NCI-H345 (cell line): ENCODE measurements at regions not wholly inside any gene's neighbourhood (a gene's known extent, or its start where the extent isn't known, plus 50 kb on each side); places are given as distances from the start of the nearest gene placed in this dataset.
"Not testable (repeated sequence)": the region's sequence is repeated elsewhere in the genome, so short reads cannot be mapped to it uniquely, and the experiment has no call there.

Experiments
- DNase-seq: peaks from one replicate; lab custom pipeline; 2025; lab: John Stamatoyannopoulos, UW

GRCh38 chr1:178572604-178573003 is 59.7 kb downstream of the TEX35 start:
- no peak for DNase-seq

GRCh38 chr1:178573330-178573729 is 60.4 kb downstream of the TEX35 start:
- no peak for DNase-seq

GRCh38 chr1:178574345-178574744 is 61.4 kb downstream of the TEX35 start:
- no peak for DNase-seq

- no peak for DNase-seq
Measured at GRCh38 chr1:178575611-178576361, 62.9 kb downstream of the TEX35 start.

- no peak for DNase-seq
Measured at GRCh38 chr1:178576841-178577240, 63.9 kb downstream of the TEX35 start.

- DNase-seq, result no peak
Measured at GRCh38 chr1:178577882-178578281, 65.0 kb downstream of the TEX35 start.

- no peak for DNase-seq
Measured at GRCh38 chr1:178578541-178578940, 65.6 kb downstream of the TEX35 start.

- DNase-seq, result no peak
Measured at GRCh38 chr1:178579095-178579494, 66.2 kb downstream of the TEX35 start.

GRCh38 chr1:178579562-178579961 is 66.7 kb downstream of the TEX35 start:
- DNase-seq, result peak; percentile 39

- DNase-seq, result no peak
Measured at GRCh38 chr1:178580096-178580495, 67.2 kb downstream of the TEX35 start.

- DNase-seq, result no peak
Measured at GRCh38 chr1:178580876-178581275, 68.0 kb downstream of the TEX35 start.

GRCh38 chr1:178581351-178582303 is 68.7 kb downstream of the TEX35 start:
- DNase-seq, result no peak

- DNase-seq, result no peak
Measured at GRCh38 chr1:178587096-178587495, 74.2 kb downstream of the TEX35 start.

GRCh38 chr1:178587975-178588374 is 75.1 kb downstream of the TEX35 start:
- no peak for DNase-seq

GRCh38 chr1:178589042-178589441 is 76.1 kb downstream of the TEX35 start:
- not testable (repeated sequence) for DNase-seq

- DNase-seq, result not testable (repeated sequence)
Measured at GRCh38 chr1:178591811-178592210, 78.9 kb downstream of the TEX35 start.

GRCh38 chr1:178593515-178593914 is 80.6 kb downstream of the TEX35 start:
- no peak for DNase-seq

GRCh38 chr1:178594133-178594532 is 81.2 kb downstream of the TEX35 start:
- no peak for DNase-seq

GRCh38 chr1:178595491-178595890 is 82.6 kb downstream of the TEX35 start:
- no peak for DNase-seq

- no peak for DNase-seq
Measured at GRCh38 chr1:178599087-178599486, 86.2 kb downstream of the TEX35 start.

- no peak for DNase-seq
Measured at GRCh38 chr1:178599745-178600144, 86.8 kb downstream of the TEX35 start.

GRCh38 chr1:178603926-178604325 is 91.0 kb downstream of the TEX35 start:
- no peak for DNase-seq

GRCh38 chr1:178606839-178607238 is 93.9 kb downstream of the TEX35 start:
- DNase-seq, result no peak
